SU-DHL-6 (cell line): ENCODE measurements at regions not wholly inside any gene's neighbourhood (a gene's known extent, or its start where the extent isn't known, plus 50 kb on each side); places are given as distances from the start of the nearest gene placed in this dataset.

Experiments
- CTCF ChIP-seq: fragments of 200-600 bp; sonication (generic); IDR thresholded peaks from one replicate; pipeline ENCODE4 v1.5.1; 2017; ENCODE audit warnings: antibody characterized with exemption, mild to moderate bottlenecking, low read length, moderate library complexity; ENCODE audit not compliant: insufficient read depth, poor library complexity, severe bottlenecking
- EZH2phosphoT487 ChIP-seq: fragments of 200-600 bp; sonication (generic), shearing (Covaris generic); conservative IDR thresholded peaks from 2 replicates; pipeline ENCODE4 v1.6.1; 2018; ENCODE audit warnings: mild to moderate bottlenecking, antibody characterized with exemption, low read length, moderate library complexity, mixed read lengths

- TF ChIP-seq CTCF (no peak), EZH2phosphoT487 (no peak)
These were observed 194.6 kb downstream of the EPM2A start for GRCh38 chr6:145540741-145541140.
